ENCODE measurements at regions not wholly inside any gene's neighbourhood (a gene's known extent, or its start where the extent isn't known, plus 50 kb on each side); places are given as distances from the start of the nearest gene placed in this dataset.

DNA sequence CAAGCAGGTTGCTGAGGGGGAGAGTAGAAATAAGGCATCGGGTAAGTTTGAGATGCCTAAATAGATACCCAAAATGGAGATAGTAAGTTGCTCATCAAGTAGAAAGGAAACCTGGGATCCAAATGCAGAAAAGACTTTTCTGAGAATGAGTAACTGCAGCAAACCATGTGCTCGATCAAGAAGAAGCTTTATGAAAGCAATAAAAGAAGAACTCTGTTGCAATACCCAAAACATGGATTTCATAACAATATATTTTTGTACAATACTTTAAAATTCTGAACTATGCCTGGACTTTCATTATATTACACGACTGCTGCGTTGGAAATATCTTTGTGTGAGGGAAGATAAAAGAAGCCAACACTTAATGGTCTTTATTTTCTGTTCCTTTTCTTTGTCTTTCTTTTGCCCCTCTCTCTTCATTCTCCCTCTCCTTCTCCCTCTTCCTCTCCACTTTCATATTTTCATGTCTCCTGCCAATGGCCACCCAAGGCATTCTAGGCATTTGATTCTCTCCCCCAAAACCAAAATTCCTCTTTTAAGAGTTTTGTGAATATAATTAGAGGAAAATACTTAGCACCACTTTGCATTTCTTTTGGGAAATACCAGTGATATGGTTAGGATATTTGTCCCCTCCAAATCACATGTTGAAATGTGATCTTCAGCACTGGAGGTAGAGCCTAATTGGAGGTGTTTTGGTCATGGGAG, 257.6 kb downstream of the MREG start:
- WGBS (ENCODE audit: insufficient coverage), result 86% methylated on average over 1 of the region's 4 CpGs
- Histone ChIP-seq H3K4me2 (replicated peaks; ENCODE audit: low read depth, low read length, poor library complexity, severe bottlenecking) (no peak overlapping the region), H2AFZ (ENCODE audit: insufficient read depth, low read depth, low read length, poor library complexity, severe bottlenecking) (no peak overlapping the region), H3K9ac (ENCODE audit: low read length) (no peak overlapping the region), H3K79me2 (ENCODE audit: control insufficient read depth, insufficient read depth, low read length) (no peaks in the 10 kb centered on the region), H3K9me3 (ENCODE audit: control extremely low read depth in 1 of 3, control insufficient read depth in 2 of 3, insufficient read depth in 1 of 3, low read length in 2 of 3) (no peaks in the 10 kb centered on the region), H3K36me3 (replicated peaks in 1 of 2; ENCODE audit: control extremely low read depth in 1 of 2, control insufficient read depth in 1 of 2, extremely low read depth in 1 of 2, insufficient read depth in 2 of 2, low read length in 1 of 2) (no peaks in the 10 kb centered on the region), H3K4me1 (ENCODE audit: control insufficient read depth in 2 of 2, insufficient read depth in 2 of 2, low read length in 2 of 2) (no peaks in the 10 kb centered on the region), H3K27ac (ENCODE audit: low read length in 2 of 2) (no peak overlapping the region), H3K27me3 (replicated peaks in 1 of 4; ENCODE audit: control extremely low read depth in 1 of 4, control insufficient read depth in 3 of 4, insufficient read depth in 4 of 4, low read length in 3 of 4) (peaks cover 0 to 3% (median 0%) of the 10 kb centered on the region in 4 experiments), H4K20me1 (ENCODE audit: control insufficient read depth, insufficient read depth, low read length, poor library complexity, severe bottlenecking) (no peaks in the 10 kb centered on the region), H3K4me3 (ENCODE audit: control extremely low read depth in 1 of 5, extremely low read depth in 1 of 5, insufficient read depth in 1 of 5, low read depth in 2 of 5, low read length in 4 of 5) (no peak overlapping the region)
- Mint-ChIP-seq H3K4me3 (no peak overlapping the region), H3K9me3 (ENCODE audit: insufficient read depth) (no peaks in the 10 kb centered on the region), H3K27ac (no peak overlapping the region), H3K4me1 (no peaks in the 10 kb centered on the region), H3K27me3 (peaks cover 4% of the 10 kb centered on the region)
- ATAC-seq (ENCODE audit: low read depth) (no peak), DNase-seq (no peak)
- ChIA-PET POLR2A (no interaction called here), CTCF (no interaction called here)
- no peak for TF ChIP-seq EZH2 (IDR thresholded peaks at IDR 0.05; ENCODE audit: borderline replicate concordance, insufficient read depth, low read depth, low read length, poor library complexity, severe bottlenecking)
- TF ChIP-seq, protein P1, sequence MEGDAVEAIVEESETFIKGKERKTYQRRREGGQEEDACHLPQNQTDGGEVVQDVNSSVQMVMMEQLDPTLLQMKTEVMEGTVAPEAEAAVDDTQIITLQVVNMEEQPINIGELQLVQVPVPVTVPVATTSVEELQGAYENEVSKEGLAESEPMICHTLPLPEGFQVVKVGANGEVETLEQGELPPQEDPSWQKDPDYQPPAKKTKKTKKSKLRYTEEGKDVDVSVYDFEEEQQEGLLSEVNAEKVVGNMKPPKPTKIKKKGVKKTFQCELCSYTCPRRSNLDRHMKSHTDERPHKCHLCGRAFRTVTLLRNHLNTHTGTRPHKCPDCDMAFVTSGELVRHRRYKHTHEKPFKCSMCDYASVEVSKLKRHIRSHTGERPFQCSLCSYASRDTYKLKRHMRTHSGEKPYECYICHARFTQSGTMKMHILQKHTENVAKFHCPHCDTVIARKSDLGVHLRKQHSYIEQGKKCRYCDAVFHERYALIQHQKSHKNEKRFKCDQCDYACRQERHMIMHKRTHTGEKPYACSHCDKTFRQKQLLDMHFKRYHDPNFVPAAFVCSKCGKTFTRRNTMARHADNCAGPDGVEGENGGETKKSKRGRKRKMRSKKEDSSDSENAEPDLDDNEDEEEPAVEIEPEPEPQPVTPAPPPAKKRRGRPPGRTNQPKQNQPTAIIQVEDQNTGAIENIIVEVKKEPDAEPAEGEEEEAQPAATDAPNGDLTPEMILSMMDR (IDR thresholded peaks at IDR 0.05), result no peak
- intact Hi-C loops (cut with micrococcal nuclease), result no loop called here

DNA sequence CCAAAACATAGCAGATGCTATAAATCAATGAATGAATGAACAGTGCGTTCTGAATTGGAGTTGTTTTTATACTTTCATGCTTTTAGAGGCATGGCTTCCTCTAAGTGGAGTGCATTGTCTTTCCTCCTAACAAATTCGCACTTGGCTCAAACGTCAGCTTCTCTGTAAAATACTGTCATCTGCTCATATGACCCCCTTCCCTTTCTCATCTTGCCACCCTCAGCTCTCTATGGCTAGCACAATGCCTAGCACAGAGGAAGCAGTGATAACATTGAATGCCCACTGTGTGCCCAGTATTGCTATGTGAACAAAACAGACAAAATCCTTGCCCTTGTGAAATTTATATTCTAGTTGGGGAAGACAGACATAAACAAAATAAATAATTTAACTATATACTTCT, 258.8 kb downstream of the MREG start:
- Histone ChIP-seq H4K20me1 (ENCODE audit: control insufficient read depth, insufficient read depth, low read length, poor library complexity, severe bottlenecking) (no peaks in the 10 kb centered on the region), H3K79me2 (ENCODE audit: control insufficient read depth, insufficient read depth, low read length) (no peaks in the 10 kb centered on the region), H3K27me3 (replicated peaks in 1 of 4; ENCODE audit: control extremely low read depth in 1 of 4, control insufficient read depth in 3 of 4, insufficient read depth in 4 of 4, low read length in 3 of 4) (peaks cover 0 to 3% (median 0%) of the 10 kb centered on the region in 4 experiments), H3K4me1 (ENCODE audit: control insufficient read depth in 2 of 2, insufficient read depth in 2 of 2, low read length in 2 of 2) (no peaks in the 10 kb centered on the region), H3K4me3 (ENCODE audit: control extremely low read depth in 1 of 5, extremely low read depth in 1 of 5, insufficient read depth in 1 of 5, low read depth in 2 of 5, low read length in 4 of 5) (no peak overlapping the region), H3K27ac (ENCODE audit: low read length in 2 of 2) (no peak overlapping the region), H3K36me3 (replicated peaks in 1 of 2; ENCODE audit: control extremely low read depth in 1 of 2, control insufficient read depth in 1 of 2, extremely low read depth in 1 of 2, insufficient read depth in 2 of 2, low read length in 1 of 2) (no peaks in the 10 kb centered on the region), H3K9ac (ENCODE audit: low read length) (no peak overlapping the region), H3K9me3 (ENCODE audit: control extremely low read depth in 1 of 3, control insufficient read depth in 2 of 3, insufficient read depth in 1 of 3, low read length in 2 of 3) (no peaks in the 10 kb centered on the region), H2AFZ (ENCODE audit: insufficient read depth, low read depth, low read length, poor library complexity, severe bottlenecking) (no peak overlapping the region), H3K4me2 (replicated peaks; ENCODE audit: low read depth, low read length, poor library complexity, severe bottlenecking) (no peak overlapping the region)
- Mint-ChIP-seq H3K9me3 (ENCODE audit: insufficient read depth) (no peaks in the 10 kb centered on the region), H3K4me1 (no peaks in the 10 kb centered on the region), H3K4me3 (no peak overlapping the region), H3K27ac (no peak overlapping the region), H3K27me3 (peaks cover 4% of the 10 kb centered on the region)
- ChIA-PET POLR2A (no interaction called here), CTCF (no interaction called here)
- WGBS (ENCODE audit: insufficient coverage), result 79% methylated on average over 2 of the region's 3 CpGs
- no peak for DNase-seq
- intact Hi-C loops (cut with micrococcal nuclease), result no loop called here
- ATAC-seq (ENCODE audit: low read depth), result no peak
- TF ChIP-seq, protein P1 (IDR thresholded peaks at IDR 0.05), result no peak
- no peak for TF ChIP-seq EZH2 (IDR thresholded peaks at IDR 0.05; ENCODE audit: borderline replicate concordance, insufficient read depth, low read depth, low read length, poor library complexity, severe bottlenecking)
